Kidney epithelial cell (primary cell): ENCODE measurements at regions not wholly inside any gene's neighbourhood (a gene's known extent, or its start where the extent isn't known, plus 50 kb on each side); places are given as distances from the start of the nearest gene placed in this dataset.

Experiments used
- DNase-seq: peaks from one replicate; pipeline ENCODE4 v3.0.0-alpha.2; 2010; ENCODE audit warnings: low read depth
- H3K27me3 ChIP-seq: 2 replicates; pipeline ENCODE4 v1.6.0; 2011; ENCODE audit warnings: low read length; ENCODE audit not compliant: control insufficient read depth, insufficient read depth
- H3K36me3 ChIP-seq: 2 replicates; pipeline ENCODE4 v1.5.1; 2011; ENCODE audit warnings: low read length; ENCODE audit not compliant: control insufficient read depth, insufficient read depth
- H3K4me3 ChIP-seq: 2 replicates; pipeline ENCODE4 v1.5.1; 2011; ENCODE audit warnings: low read depth, mild to moderate bottlenecking, control low read depth, low read length
- TF ChIP-seq, protein P1 (sequence below): IDR thresholded peaks from 2 replicates; pipeline ENCODE4 v1.5.1; 2011; ENCODE audit warnings: mild to moderate bottlenecking, moderate library complexity, low read length, control low read depth, inconsistent platforms; ENCODE audit not compliant: insufficient read depth, poor library complexity, severe bottlenecking

DNA sequence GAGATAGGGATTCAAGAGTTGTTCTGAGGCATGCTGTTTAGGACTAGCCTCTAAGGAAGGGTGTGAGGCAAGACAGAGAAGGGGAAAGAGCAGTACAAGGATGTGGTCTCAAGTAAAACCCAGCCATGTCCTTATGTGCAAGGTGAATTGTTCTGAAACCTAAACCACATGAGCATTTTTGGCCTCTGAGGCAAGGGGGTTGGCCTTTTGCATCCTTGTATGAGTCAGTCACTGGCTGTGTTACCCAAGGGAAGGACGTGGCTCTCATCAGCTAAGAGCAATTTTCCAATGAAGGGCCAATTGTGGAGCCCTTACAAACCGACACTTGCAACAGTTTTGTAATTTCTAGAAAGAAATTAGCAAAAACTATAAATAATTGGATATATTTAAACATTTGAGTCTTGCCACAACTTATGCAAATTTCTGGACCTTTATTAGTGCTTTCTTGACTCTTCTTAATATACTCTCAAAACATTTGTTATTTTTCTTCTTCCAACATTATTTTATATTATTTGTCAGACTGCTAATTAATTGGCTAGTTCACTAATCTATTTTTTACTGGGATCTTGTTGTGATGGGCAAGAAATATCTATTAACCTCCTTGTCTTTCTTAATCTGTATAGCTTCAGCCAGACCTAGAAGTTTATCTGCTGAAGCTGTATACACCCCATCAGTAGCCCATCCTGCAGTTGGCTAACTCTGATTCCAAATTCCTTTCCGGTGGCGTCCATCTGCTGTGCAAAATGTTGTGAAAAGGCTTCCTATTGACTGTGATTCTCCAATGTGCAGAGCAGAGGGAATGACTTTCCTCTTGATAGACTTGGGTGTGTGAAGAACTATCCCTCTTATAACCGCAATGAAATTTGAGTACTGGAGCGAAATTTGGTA lies 97.7 kb upstream of the P2RY1 start:
- no peak overlapping the region for H3K4me3 ChIP-seq
- no peaks in the 10 kb centered on the region for H3K36me3 ChIP-seq
- peak; percentile 63 for DNase-seq
- TF ChIP-seq, protein P1, sequence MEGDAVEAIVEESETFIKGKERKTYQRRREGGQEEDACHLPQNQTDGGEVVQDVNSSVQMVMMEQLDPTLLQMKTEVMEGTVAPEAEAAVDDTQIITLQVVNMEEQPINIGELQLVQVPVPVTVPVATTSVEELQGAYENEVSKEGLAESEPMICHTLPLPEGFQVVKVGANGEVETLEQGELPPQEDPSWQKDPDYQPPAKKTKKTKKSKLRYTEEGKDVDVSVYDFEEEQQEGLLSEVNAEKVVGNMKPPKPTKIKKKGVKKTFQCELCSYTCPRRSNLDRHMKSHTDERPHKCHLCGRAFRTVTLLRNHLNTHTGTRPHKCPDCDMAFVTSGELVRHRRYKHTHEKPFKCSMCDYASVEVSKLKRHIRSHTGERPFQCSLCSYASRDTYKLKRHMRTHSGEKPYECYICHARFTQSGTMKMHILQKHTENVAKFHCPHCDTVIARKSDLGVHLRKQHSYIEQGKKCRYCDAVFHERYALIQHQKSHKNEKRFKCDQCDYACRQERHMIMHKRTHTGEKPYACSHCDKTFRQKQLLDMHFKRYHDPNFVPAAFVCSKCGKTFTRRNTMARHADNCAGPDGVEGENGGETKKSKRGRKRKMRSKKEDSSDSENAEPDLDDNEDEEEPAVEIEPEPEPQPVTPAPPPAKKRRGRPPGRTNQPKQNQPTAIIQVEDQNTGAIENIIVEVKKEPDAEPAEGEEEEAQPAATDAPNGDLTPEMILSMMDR, result no peak
- no peaks in the 10 kb centered on the region for H3K27me3 ChIP-seq

DNA sequence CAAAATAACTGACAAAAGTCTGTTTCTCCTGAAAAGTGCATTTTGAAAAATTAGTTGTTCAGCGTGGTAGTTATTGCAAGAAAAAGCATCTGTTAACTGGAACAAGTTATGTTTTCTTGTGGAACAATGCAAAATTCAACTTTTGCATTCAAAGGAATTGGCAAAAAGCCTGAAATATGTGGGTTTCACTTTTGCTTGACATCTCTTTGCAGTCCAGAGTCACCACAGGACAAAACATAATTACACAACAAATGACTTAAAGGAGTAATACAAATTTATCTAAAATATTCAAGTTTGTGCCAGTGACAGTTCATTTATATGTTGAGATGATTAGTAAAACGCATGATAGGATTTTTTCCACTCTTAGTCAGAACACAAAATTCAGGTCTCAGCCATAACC lies 96.3 kb upstream of the P2RY1 start:
- TF ChIP-seq, protein P1, result no peak
- no peaks in the 10 kb centered on the region for H3K27me3 ChIP-seq
- no peak overlapping the region for H3K4me3 ChIP-seq
- no peak for DNase-seq
- H3K36me3 ChIP-seq, result no peaks in the 10 kb centered on the region

DNA sequence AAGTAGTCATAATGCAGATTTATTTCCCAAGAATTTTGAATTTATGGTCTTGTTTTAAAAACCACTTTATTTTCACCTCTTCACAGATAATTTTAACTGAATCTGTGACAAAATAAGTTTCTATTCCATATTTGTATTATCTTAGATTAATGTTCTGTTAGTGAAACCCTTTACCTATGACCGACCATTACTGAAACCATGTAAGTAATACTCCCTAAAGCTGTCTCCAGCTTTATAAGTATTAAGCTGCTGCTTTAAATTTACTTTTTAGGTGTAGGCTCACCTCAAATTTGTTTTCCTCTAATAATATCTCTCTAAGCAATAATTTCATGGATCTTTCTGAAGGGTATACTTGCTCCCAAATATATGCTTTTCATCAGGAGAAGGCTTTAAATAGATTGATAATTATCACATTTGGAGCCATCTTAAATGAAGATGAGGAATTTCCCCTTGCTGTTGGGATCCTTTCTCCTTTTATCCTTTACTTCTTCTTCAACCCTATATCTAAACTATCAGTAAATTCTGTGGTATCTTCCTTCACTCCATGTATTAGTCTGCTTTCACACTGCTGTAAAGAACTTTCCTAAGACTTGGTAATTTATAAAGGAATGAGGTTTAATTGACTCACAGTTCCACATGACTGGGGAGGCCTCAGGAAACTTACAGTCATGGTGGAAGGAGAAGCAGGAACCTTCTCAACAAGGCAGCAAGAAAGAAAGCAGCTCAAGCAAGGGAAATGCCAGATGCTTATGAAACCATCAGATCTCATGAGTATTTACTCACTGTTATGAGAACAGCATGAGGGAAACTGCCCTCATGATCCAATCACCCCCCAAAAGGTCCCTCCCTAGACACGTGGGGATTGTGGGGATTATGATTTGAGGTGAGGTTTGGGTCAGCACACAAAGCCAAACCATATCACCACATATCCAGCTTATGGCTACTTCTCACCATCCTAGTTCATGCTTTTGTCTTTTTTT lies 92.3 kb upstream of the P2RY1 start:
- Histone ChIP-seq H3K27me3 (no peaks in the 10 kb centered on the region), H3K36me3 (no peaks in the 10 kb centered on the region), H3K4me3 (no peak overlapping the region)
- TF ChIP-seq, protein P1, result no peak
- DNase-seq, result no peak

DNA sequence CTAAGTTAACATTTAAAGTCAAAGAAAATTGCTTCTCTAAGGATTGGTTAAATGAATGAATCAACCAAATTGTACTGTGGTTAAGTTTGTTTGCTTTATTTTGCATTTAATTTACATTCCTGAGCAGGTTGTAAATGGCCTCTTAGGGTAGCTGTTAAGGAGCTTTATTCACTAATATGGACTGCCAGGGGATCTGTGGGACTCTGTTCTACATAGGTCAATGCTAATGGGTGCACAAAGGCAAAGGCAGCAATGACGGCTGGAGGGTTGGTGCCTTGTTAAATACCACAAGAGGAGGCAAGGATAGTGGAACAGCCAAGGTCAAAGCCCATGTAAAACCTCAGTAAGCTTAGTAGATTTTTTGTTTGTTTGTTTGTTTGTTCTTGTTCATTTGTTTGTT lies 89.3 kb upstream of the P2RY1 start:
- no peak for DNase-seq
- H3K36me3 ChIP-seq, result no peaks in the 10 kb centered on the region
- no peak overlapping the region for H3K4me3 ChIP-seq
- H3K27me3 ChIP-seq, result no peaks in the 10 kb centered on the region
- TF ChIP-seq, protein P1, result no peak

DNA sequence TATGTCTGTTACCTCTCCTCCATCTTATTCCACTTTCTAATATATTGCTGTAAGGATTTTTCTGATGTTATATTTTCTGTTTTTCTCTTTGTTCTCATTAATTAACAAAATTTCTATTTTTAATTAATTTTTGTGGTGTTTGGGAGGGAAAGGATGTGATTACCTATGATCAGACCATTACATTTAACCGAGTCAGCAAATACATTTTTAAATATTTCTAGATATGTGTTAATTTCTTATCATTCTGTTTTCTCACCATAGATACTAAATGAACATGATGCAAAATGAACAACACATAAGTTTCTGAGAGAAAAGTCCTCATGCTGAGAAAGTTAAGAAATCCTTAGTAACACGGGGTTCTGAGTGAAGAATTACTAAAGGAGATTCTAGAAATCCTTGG lies 80.6 kb upstream of the P2RY1 start:
- H3K27me3 ChIP-seq, result no peaks in the 10 kb centered on the region
- H3K36me3 ChIP-seq, result no peaks in the 10 kb centered on the region
- H3K4me3 ChIP-seq, result no peak overlapping the region
- TF ChIP-seq, protein P1, result no peak
- DNase-seq, result no peak
